GM18519 (cell line): ENCODE measurements at regions not wholly inside any gene's neighbourhood (a gene's known extent, or its start where the extent isn't known, plus 50 kb on each side); places are given as distances from the start of the nearest gene placed in this dataset.

Experiments
- ATAC-seq: cut with Tn5 transposase; IDR thresholded peaks from one replicate; pipeline ENCODE4 v1.9.1; 2021; ENCODE audit warnings: mild to moderate bottlenecking, moderate library complexity; ENCODE audit not compliant: unreplicated experiment, low FRiP score

DNA sequence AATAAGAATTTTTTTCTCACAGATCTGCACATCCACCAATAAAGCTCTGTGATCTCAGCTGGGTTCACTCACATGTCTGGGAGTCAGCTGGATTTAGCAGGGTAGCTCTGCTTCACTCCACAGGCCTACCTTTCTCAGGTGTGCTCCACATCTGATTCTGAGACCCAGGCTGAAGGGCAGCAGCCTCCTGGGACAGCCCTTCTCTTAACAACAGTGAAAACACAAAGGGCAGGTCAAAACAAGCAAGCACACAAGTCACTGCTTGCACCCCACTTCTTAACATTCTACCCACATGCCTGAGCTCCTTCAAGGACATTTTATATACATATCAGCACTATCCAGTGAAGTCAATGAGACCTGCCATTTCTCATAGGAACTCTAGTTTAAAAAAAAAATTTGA is 96.0 kb upstream of the MAP3K4 start:
- ATAC-seq: no peak

DNA sequence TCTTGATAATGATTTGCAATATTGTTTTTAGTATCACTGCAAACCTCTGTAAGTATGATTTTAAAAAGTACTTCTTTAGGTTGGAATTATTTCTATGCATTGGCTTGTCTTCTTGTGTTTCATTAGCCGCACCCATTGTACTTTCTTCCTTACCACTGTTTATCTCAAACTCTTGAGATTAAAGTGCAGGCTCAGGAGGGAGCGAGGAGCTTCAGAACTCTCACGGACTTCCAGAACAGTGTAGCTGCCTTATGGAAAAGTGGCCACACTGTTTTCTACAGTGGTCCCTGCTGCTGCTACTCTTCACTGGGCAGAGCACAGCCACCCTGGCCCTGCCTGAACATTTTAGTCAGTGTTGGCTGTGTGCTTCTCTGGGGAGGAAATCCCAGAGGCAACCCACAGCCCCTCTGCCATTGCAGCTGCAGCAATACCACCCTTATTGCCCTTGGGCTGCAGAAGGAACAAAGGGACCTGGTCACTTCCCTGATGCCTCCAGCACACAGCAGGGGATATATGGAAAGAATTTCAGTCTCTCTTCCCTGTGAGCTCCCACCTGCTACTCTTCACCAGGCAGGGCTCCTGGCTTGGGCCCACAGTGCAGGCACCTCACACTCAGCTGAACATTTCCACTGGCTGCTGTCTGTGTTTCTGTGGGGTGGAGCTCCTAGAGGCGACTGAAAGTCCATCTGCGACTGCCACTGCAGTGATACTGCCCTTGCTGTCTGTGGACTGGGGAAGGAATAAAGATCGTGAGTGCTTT is 91.7 kb upstream of the MAP3K4 start:
- no peak for ATAC-seq

DNA sequence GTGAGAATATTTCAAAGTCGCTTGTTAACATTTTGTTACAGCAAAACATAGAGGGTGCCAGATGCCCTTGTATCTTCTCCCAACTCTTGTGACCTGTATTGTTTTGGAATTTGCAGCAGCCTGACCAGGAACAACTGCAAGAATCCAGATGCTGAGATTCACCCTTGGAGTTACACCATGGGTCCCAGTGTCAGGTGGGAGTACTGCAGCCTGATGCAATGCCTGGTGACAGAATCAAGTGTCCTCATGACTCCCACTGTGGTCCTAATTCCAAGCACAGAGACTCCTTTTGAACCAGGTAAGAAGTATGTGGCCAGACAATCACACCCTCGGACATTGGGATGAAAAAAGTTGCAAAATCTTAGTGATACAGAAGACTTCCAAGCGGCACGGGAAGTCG is 79.6 kb upstream of the MAP3K4 start:
- ATAC-seq: no peak

DNA sequence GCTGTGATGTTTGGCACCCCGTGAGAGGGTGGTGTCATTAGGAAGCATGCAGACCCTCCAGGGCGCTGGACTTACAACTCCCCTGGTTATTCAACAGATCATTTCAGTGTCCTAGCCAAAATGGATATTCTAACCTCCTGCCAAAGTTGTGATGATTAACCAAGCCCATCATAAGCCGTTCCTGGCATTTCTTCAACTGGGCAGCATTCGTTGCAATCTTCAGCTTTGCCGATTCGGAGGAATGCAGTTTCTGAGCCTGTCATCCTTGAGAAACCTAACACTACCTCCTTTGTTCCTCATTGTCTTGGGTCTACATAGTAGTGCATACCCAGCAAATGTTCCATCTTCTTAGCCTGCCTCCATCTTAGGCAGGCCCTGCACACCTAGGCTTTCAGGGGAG is 79.2 kb upstream of the MAP3K4 start:
- no peak for ATAC-seq

DNA sequence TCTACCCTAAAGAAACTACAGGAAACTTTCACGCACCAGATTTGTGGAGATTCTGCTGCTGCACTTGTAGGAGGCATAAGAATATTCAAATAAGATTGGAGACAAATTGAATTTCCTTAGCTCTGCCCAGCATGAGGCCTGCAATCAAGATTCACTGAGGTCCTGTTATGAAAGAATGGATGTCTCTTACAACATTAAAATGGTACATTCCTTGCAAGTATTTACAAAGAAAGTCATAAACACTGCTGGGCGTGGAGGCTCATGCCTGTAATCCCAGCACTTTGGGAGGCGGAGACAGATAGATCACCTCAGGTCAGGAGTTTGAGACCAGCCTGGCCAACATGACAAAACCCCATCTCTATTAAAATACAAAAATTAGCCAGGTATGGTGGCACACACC is 74.0 kb upstream of the MAP3K4 start:
- ATAC-seq: no peak

DNA sequence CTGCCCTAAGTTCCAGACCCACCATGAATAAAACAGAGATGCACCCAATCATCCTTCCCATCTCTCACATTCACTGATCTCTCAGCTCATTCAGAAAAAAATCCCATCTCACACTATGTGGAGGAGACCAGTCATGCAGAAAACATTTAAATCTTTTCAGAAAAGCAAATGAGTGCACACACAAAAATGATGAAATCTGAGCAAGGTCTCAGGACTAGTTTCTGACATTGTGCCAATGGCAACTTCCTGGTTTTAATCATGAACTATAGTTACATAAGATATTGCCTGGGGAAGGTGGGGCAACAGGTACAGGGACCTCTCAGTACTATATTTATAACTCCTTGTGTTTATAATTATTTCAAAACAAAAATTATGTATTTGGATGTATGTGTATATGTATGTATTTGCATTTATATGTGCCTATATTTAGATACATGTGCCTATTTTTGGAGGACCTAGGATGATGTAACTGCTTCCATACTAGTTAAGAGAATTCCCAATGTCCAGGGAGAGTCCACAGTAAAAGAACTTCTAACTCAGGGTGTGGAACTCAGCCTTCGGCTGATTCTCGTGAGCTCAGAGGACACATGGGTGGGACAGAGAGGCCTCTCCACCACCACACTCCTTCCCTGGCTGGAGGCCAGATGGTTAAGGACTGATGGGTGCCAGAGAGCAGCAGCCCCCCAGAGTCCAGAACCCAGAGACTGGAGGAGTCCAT is 71.7 kb upstream of the MAP3K4 start:
- ATAC-seq: no peak

DNA sequence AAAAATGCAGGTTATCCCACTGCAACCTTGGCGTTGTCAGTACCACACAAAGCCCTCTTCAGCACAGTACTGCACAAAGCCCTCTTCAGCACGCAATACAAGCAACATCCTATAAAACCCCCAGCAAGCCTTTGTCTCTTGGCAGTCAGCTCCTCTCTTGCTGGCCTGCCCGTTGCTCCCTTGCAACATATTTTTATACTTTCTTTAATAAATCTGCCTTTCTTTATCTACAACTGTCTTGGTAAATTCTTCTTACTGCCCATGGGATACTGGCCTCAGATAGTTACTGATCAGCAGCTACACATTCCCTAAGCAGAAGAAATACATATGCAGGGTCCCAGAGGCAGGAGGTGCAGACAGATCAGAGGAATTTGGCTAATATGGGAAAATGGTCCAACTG is 70.5 kb upstream of the MAP3K4 start:
- no peak for ATAC-seq

DNA sequence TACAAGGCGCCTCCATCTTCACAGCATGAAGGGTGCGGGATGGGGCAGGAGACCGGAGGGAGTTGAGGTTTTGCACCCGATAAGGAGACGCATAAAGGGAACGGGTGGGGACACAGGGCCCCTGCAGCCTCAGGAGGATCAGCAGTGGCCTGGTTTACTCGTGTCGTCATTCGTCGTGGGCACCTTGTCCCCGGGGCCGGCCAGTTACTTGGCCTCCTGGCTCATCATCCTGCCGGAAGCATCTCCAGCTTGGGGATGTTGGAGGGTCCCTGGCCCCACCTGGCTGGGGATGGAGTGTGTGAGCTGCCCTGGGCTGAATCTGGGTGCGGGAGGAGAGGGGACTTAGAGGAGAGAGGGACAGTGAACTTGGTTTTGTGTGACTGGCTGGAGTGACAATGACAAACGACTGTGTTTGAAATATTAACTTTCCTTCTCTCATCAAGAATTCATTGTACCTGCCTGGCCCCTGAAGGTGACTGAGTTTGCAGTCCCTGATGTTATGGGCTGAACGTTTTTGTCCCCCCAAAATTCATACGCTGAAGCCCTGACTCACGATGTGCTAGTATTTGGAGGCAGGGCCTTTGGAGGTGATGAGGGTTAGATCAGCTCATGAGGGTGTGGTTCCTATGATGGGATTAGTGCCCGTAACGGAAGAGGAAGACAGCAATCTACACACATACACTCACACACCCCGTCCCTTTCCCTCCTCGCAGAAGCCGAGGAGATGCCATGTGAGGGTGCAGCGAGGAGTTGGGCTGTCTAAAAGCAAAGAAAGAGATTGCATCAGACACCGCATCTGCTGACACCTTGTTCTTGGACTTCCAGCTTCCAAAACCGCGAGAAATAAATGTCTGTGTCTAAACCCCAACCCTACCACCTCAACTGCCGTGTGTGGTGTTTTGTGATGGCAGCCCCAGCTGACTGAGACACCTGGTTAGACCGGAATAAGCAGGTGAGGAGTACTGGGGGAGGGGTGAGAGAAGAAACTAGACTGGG is 65.0 kb upstream of the MAP3K4 start:
- ATAC-seq: no peak

DNA sequence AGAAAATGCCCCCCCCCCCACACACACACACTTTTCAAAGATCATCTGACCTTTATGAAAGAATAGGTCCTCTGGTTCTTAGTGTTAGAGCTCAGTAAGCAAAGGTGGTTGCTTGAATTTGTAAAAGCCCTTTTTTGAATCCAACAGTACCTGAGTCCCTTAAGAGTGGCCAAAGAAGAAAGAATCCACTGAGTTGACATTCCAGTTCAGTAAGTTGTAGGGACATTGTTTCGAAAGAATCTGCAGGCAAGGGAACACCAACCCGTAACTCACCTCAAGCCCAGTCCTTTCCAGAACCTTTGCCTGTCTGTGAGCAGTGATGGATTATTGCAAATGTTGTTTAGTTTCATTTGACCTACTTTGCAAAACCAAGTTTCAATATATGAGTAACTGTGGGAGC is 64.2 kb upstream of the MAP3K4 start:
- no peak for ATAC-seq

DNA sequence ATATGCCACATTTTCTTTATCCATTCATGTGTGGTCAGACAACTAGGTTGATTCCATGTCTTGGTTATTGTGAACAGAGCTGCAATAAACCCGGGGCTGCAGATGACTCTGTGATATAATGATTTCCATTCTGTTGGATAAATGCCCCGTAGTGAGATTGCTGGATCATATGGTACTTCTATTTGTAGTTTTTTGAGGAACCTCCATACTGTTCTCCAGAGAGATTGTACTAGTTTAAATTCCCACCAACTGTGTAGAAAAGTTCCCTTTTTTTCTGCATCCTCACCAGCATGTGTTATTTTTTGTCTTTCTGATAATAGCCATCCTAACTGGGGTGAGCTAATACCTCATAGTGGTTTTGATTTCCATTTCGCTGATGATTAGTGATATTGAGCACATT is 62.2 kb upstream of the MAP3K4 start:
- ATAC-seq: no peak

DNA sequence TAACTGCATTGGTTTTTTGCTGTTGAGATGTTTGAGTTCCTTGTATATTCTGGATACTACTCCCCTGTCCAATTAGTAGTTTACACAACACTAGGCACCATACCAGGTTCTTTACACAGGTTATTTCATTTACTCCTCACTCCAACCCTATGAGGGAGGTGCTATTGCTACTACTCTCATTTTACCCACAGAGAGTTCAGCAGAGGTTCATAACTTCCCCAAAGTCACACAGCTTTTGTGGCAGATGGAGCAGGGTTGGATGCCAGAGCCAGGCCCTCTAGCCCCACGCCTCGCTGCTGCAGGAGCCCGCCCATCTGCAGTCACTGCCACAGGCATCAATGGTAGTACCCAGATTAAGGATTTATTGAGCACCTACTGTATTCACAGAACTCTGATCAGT is 61.7 kb upstream of the MAP3K4 start:
- ATAC-seq: no peak

DNA sequence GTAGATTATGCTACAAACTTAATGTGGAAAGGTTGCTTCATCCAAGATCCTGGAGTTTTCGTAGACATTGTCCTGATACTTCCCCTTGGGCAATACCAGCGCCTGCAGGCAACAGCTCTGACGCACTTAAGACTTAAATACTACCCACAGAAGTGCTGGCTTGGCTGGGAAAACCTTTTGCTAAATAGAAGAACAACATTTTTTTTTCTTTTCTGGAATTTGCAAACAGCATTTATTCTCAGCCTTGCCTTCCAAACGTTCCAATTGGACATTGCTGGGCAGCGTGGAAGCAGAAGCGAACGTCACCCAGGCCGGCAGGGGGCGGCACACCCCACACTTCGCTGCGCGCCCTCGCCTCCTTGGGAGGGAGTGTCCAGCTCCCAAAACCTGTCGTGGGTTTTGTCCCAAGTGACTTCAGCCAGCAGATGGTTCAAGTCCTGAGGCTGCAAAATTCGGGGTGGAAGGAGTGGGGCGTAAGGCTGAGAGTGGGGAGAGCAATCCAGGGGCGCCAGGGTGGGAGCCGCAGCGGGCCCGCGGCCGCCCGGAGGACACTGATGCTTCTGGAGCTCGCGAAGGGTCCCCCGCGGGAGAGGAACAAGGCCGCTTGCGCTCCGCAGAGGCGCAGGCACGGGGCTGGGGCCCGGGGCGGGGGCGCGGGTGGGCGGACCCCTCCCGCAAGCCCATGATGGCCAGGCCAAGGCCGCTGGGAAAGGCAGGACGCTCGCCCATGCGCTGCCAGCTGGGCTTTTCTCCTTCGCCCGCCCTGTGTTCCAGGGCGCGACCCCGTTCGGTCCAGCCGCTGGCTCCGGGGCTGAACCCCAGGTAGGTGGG is 60.8 kb upstream of the MAP3K4 start:
- peak; percentile 68 for ATAC-seq

DNA sequence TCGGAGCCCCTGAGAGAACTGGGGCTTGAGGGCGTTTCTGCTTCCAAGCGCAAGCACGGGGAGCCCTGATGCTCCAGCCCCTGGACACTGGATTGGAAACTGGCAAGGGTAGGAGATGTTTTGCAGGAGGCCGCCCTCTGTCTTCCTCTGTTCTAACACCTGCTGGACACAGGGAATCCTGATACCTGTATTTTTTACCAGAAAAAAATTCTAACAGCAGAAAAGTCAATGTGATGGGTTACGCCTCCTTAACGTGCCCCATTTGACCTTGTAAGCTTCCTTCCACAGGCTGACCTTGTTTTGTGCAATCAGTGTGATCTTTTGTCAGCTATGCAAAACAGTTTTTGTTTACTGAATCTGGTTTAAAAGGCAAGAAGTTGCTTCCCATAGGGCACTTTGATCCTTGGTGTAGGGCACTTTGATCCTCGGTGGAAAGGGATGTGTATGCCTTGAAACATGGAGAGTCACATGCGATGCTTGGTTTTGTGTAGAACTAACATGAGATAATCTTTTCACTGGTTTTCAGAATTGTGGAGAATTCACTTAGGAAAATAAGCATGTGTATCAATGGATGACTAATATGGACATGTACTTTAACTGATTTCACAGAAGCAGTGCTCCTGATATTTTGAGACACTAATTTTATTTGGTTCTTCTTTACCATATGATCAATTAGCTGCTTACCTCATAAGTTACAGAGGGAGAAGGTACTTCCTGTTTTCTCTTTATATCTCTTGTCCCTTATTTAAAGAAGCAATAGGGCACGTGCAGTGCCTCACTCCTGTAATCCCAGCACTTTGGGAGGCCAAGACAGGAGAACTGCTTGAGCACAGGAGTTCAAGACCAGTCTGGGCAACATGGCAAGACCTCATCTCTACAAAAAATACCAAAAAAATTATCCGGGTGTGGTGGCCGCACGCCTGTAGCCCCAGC is 59.9 kb upstream of the MAP3K4 start:
- ATAC-seq: no peak

DNA sequence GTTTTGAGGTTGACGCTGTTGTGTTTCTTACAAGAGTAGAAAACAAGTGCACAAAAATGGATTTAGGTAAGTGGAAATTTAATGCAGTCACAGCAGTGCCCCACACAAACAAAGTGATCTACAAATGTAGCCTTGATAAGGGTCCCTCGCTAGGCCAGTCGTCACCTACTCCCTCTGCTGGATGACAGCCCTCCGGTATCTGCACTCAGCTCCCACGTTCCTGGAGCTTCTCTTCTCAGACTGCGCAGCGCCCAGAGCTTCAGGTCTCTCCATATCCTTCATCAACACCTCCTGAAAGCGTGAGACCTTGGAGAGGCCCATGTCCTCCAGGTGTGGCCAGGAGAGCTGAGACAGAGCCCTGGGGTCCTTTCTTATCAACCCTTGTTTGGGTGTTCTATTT is 58.3 kb upstream of the MAP3K4 start:
- ATAC-seq: no peak

DNA sequence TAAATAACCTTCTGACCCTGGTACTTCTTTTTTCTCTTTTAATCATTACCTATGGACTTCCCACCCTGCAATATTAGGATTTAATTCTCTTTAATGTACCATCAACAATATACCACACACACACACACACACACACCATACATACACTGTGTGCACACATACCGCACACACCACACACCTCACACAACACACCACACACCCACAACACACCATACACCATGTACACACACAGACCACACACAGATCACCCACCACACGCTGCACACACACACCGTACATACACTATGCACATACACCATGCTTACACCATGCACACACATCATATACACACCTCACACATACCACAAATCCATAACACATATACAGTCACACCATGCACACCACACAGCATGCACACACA is 57.4 kb upstream of the MAP3K4 start:
- no peak for ATAC-seq

DNA sequence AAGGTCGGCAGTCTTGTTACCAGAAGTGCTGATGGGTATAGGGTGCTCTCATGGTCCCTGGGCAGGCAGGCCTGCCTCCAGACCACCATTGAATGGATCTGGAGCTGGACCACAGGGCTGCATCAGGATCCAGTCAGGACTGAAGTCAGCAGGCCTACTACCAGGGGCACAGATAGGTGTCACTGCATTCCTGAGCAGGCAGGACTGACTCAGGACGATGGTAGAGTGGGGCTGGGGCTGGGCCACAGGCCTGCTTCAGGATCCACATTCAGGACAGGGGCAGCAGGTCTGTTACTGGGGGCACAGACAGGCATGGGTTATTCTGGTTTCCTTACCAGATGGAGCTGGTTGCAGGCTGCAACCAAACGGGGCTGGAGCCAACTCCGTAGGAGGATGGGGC is 51.4 kb upstream of the MAP3K4 start:
- no peak for ATAC-seq
